ENCODE measurements at regions not wholly inside any gene's neighbourhood (a gene's known extent, or its start where the extent isn't known, plus 50 kb on each side); places are given as distances from the start of the nearest gene placed in this dataset.

DNA sequence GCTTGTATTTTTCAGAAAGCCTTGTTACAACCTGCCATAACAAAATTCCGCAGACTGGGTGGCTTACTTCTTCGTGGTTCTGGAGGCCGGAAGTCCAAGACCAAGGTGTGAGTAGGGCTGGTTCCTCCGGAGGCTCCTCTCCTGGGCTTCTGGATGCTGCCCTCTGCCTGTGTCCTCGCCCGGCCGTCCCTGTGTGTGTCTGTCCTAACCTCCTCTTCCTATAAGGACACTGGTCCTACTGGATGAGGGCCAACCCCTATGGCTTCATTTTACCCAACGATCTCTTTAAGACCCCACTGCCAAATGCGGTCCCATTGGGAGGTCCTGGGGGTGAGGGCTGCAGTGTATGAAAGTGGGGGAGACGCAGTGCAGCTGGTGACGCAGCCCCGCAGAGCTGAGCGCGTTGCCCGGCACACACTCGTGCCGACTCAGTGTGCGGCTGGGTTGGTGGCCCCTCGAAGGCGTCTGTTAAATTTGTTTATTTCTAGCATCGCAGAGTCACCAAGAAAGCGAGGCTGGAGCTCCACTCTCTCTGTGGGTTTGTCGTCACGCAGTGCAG, 116.7 kb downstream of the SOX1 start:
- no peaks in the 10 kb centered on the region for H3K4me1 ChIP-seq (ENCODE audit: control insufficient read depth, insufficient read depth, low read length)
- no peaks in the 10 kb centered on the region for H3K9me3 ChIP-seq (ENCODE audit: control insufficient read depth, insufficient read depth, low read depth, low read length)
- H3K4me3 ChIP-seq (ENCODE audit: low read depth, low read length): no peak overlapping the region
- no peak overlapping the region for H3K9ac ChIP-seq (ENCODE audit: low read length)
- no peak overlapping the region for H3K27ac ChIP-seq (ENCODE audit: low read depth, low read length)
- H3K36me3 ChIP-seq (ENCODE audit: control insufficient read depth, insufficient read depth, low read length): no peaks in the 10 kb centered on the region
- peaks cover 5% of the 10 kb centered on the region for H3K27me3 ChIP-seq (ENCODE audit: control insufficient read depth, insufficient read depth, low read length)

DNA sequence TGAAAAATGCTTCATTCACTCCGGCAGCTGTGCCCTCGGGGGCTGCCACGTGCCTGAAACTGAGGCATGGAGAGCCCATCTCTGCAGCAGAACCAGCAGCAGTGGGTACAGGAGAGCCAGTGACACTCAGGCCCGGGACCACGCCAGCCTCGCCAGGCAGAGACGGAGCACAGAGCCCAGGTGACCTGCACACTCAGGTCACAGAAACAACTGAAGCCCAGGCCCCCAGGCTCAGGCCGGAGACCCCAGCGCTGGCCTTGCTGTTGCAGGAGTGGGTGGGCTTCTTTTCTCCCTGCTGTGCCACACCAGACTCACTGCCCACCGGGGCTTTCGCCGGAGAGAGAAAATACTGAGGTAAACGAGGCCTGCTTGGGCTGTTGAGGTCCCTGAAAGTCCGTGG, 117.3 kb downstream of the SOX1 start:
- Histone ChIP-seq H3K9ac (ENCODE audit: low read length) (no peak overlapping the region), H3K9me3 (ENCODE audit: control insufficient read depth, insufficient read depth, low read depth, low read length) (no peaks in the 10 kb centered on the region), H3K4me1 (ENCODE audit: control insufficient read depth, insufficient read depth, low read length) (no peaks in the 10 kb centered on the region), H3K4me3 (ENCODE audit: low read depth, low read length) (no peak overlapping the region), H3K36me3 (ENCODE audit: control insufficient read depth, insufficient read depth, low read length) (no peaks in the 10 kb centered on the region), H3K27me3 (ENCODE audit: control insufficient read depth, insufficient read depth, low read length) (peaks cover 5% of the 10 kb centered on the region; the same call in 1 of the 2 replicates), H3K27ac (ENCODE audit: low read depth, low read length) (no peak overlapping the region)

- Histone ChIP-seq H3K9ac (ENCODE audit: low read length) (no peak overlapping the region), H3K27me3 (ENCODE audit: control insufficient read depth, insufficient read depth, low read length) (0 out of 2 replicates have a peak, but pooled peaks cover 2% of the 10 kb centered on the region), H3K4me3 (ENCODE audit: low read depth, low read length) (no peak overlapping the region), H3K9me3 (ENCODE audit: control insufficient read depth, insufficient read depth, low read depth, low read length) (no peaks in the 10 kb centered on the region), H3K4me1 (ENCODE audit: control insufficient read depth, insufficient read depth, low read length) (no peaks in the 10 kb centered on the region), H3K27ac (ENCODE audit: low read depth, low read length) (no peak overlapping the region), H3K36me3 (ENCODE audit: control insufficient read depth, insufficient read depth, low read length) (no peaks in the 10 kb centered on the region)
These were observed 118.0 kb downstream of the SOX1 start for GRCh38 chr13:112184851-112185371.

- Histone ChIP-seq H3K4me3 (ENCODE audit: low read depth, low read length) (no peak overlapping the region), H3K9me3 (ENCODE audit: control insufficient read depth, insufficient read depth, low read depth, low read length) (0 out of 2 replicates have a peak, but pooled peaks cover 2% of the 10 kb centered on the region), H3K27ac (ENCODE audit: low read depth, low read length) (no peak overlapping the region), H3K27me3 (ENCODE audit: control insufficient read depth, insufficient read depth, low read length) (0 out of 2 replicates have a peak, but pooled peaks cover 2% of the 10 kb centered on the region), H3K9ac (ENCODE audit: low read length) (no peak overlapping the region), H3K36me3 (ENCODE audit: control insufficient read depth, insufficient read depth, low read length) (no peaks in the 10 kb centered on the region), H3K4me1 (ENCODE audit: control insufficient read depth, insufficient read depth, low read length) (no peaks in the 10 kb centered on the region)
These were observed 118.5 kb downstream of the SOX1 start for GRCh38 chr13:112185466-112185865.

DNA sequence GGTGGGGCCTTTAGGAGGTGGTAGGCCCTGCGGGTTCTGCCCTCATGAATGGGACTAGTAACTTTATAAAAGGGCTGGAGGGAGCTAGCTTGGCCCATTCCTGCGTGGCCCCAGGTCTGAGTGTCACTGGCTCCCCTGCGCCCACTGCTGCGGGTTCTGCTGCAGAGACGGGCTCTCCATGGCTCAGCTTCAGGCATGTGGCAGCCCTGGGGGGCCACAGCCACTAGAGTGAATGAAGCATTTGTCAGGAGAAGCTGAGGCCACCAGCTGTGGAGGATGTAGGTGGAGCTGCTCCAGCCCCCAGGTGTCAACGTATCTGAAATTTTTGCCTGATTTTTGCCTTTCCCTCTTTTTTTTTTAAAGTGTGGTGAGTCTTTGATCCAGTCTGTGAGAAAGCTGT, 119.1 kb downstream of the SOX1 start:
- no peaks in the 10 kb centered on the region for H3K27me3 ChIP-seq (ENCODE audit: control insufficient read depth, insufficient read depth, low read length)
- no peak overlapping the region for H3K4me3 ChIP-seq (ENCODE audit: low read depth, low read length)
- H3K27ac ChIP-seq (ENCODE audit: low read depth, low read length): no peak overlapping the region
- H3K9me3 ChIP-seq (ENCODE audit: control insufficient read depth, insufficient read depth, low read depth, low read length): 0 out of 2 replicates have a peak, but pooled peaks cover 3% of the 10 kb centered on the region
- H3K9ac ChIP-seq (ENCODE audit: low read length): no peak overlapping the region
- H3K4me1 ChIP-seq (ENCODE audit: control insufficient read depth, insufficient read depth, low read length): no peaks in the 10 kb centered on the region
- H3K36me3 ChIP-seq (ENCODE audit: control insufficient read depth, insufficient read depth, low read length): no peaks in the 10 kb centered on the region

GRCh38 chr13:112187527-112188297, 120.8 kb downstream of the SOX1 start:
- H3K4me1 ChIP-seq (ENCODE audit: control insufficient read depth, insufficient read depth, low read length): no peaks in the 10 kb centered on the region
- H3K27ac ChIP-seq (ENCODE audit: low read depth, low read length): no peak overlapping the region
- H3K36me3 ChIP-seq (ENCODE audit: control insufficient read depth, insufficient read depth, low read length): no peaks in the 10 kb centered on the region
- peaks cover 7% of the 10 kb centered on the region; the same call in 1 of the 2 replicates for H3K9me3 ChIP-seq (ENCODE audit: control insufficient read depth, insufficient read depth, low read depth, low read length)
- no peak overlapping the region for H3K9ac ChIP-seq (ENCODE audit: low read length)
- H3K4me3 ChIP-seq (ENCODE audit: low read depth, low read length): no peak overlapping the region
- no peaks in the 10 kb centered on the region for H3K27me3 ChIP-seq (ENCODE audit: control insufficient read depth, insufficient read depth, low read length)

GRCh38 chr13:112188298-112188610, 121.3 kb downstream of the SOX1 start:
- Histone ChIP-seq H3K27me3 (ENCODE audit: control insufficient read depth, insufficient read depth, low read length) (no peaks in the 10 kb centered on the region), H3K9ac (ENCODE audit: low read length) (no peak overlapping the region), H3K27ac (ENCODE audit: low read depth, low read length) (no peak overlapping the region), H3K36me3 (ENCODE audit: control insufficient read depth, insufficient read depth, low read length) (no peaks in the 10 kb centered on the region), H3K4me1 (ENCODE audit: control insufficient read depth, insufficient read depth, low read length) (no peaks in the 10 kb centered on the region), H3K9me3 (ENCODE audit: control insufficient read depth, insufficient read depth, low read depth, low read length) (peaks cover 7% of the 10 kb centered on the region; the same call in 1 of the 2 replicates), H3K4me3 (ENCODE audit: low read depth, low read length) (no peak overlapping the region)

GRCh38 chr13:112193463-112194166, 126.7 kb downstream of the SOX1 start:
- Histone ChIP-seq H3K4me3 (ENCODE audit: low read depth, low read length) (no peak overlapping the region), H3K27me3 (ENCODE audit: control insufficient read depth, insufficient read depth, low read length) (peaks cover 20% of the 10 kb centered on the region), H3K27ac (ENCODE audit: low read depth, low read length) (no peak overlapping the region), H3K4me1 (ENCODE audit: control insufficient read depth, insufficient read depth, low read length) (no peaks in the 10 kb centered on the region), H3K9ac (ENCODE audit: low read length) (no peak overlapping the region), H3K9me3 (ENCODE audit: control insufficient read depth, insufficient read depth, low read depth, low read length) (peaks cover 7% of the 10 kb centered on the region; the same call in 1 of the 2 replicates), H3K36me3 (ENCODE audit: control insufficient read depth, insufficient read depth, low read length) (no peaks in the 10 kb centered on the region)

- no peak overlapping the region for H3K27ac ChIP-seq (ENCODE audit: low read depth, low read length)
- no peaks in the 10 kb centered on the region for H3K36me3 ChIP-seq (ENCODE audit: control insufficient read depth, insufficient read depth, low read length)
- peaks cover 20% of the 10 kb centered on the region for H3K27me3 ChIP-seq (ENCODE audit: control insufficient read depth, insufficient read depth, low read length)
- H3K4me3 ChIP-seq (ENCODE audit: low read depth, low read length): no peak overlapping the region
- no peak overlapping the region for H3K9ac ChIP-seq (ENCODE audit: low read length)
- H3K4me1 ChIP-seq (ENCODE audit: control insufficient read depth, insufficient read depth, low read length): no peaks in the 10 kb centered on the region
- H3K9me3 ChIP-seq (ENCODE audit: control insufficient read depth, insufficient read depth, low read depth, low read length): peaks cover 7% of the 10 kb centered on the region; the same call in 1 of the 2 replicates
These were observed 127.2 kb downstream of the SOX1 start for GRCh38 chr13:112194167-112194530.

DNA sequence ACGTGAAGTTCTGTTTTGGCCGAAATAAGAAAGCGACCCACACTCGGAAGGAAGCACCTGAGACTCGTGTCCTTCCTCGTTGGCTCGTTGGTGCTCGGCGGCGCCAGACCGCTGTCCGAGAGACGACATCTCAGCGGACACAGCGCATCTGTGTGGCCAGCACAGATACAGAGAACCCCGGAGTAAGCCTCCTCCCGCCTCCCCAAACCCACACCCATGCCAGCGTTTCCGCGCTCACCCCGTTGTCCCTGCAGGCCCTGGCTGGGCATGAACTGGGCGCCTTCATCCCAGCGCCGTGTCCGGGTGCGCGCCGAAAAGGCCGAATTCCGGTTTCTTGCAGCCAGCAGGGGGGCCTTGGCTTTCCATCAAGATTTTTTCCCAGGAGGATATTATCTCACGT, 127.6 kb downstream of the SOX1 start:
- no peak overlapping the region for H3K4me3 ChIP-seq (ENCODE audit: low read depth, low read length)
- no peak overlapping the region for H3K27ac ChIP-seq (ENCODE audit: low read depth, low read length)
- H3K27me3 ChIP-seq (ENCODE audit: control insufficient read depth, insufficient read depth, low read length): peaks cover 20% of the 10 kb centered on the region
- no peaks in the 10 kb centered on the region for H3K4me1 ChIP-seq (ENCODE audit: control insufficient read depth, insufficient read depth, low read length)
- H3K9me3 ChIP-seq (ENCODE audit: control insufficient read depth, insufficient read depth, low read depth, low read length): peaks cover 7% of the 10 kb centered on the region; the same call in 1 of the 2 replicates
- H3K36me3 ChIP-seq (ENCODE audit: control insufficient read depth, insufficient read depth, low read length): no peaks in the 10 kb centered on the region
- H3K9ac ChIP-seq (ENCODE audit: low read length): no peak overlapping the region

All from HUES6 (cell line).